IMR-90 (cell line): ENCODE measurements at regions not wholly inside any gene's neighbourhood (a gene's known extent, or its start where the extent isn't known, plus 50 kb on each side); places are given as distances from the start of the nearest gene placed in this dataset.

Experiments used
- CTCF ChIP-seq: conservative IDR thresholded peaks from 2 replicates; pipeline ENCODE4 v1.5.1; 2012; ENCODE audit warnings: mild to moderate bottlenecking, low read depth, low read length, improper control_type of control experiment
- NFE2L2 ChIP-seq: fragments of 150-350 bp; IDR thresholded peaks from 2 replicates; pipeline ENCODE4 v1.6.1; 2016; ENCODE audit warnings: low read depth, mild to moderate bottlenecking, low read length
- POLR2A ChIP-seq: IDR thresholded peaks from 2 replicates; pipeline ENCODE4 v1.6.1; 2012; ENCODE audit warnings: mild to moderate bottlenecking, low read depth, low read length
- TF ChIP-seq, protein P1 (sequence below): fragments of 150-350 bp; IDR thresholded peaks from 2 replicates; pipeline ENCODE4 v1.6.1; 2016; ENCODE audit warnings: low read depth, mild to moderate bottlenecking, low read length, moderate library complexity, borderline replicate concordance

DNA sequence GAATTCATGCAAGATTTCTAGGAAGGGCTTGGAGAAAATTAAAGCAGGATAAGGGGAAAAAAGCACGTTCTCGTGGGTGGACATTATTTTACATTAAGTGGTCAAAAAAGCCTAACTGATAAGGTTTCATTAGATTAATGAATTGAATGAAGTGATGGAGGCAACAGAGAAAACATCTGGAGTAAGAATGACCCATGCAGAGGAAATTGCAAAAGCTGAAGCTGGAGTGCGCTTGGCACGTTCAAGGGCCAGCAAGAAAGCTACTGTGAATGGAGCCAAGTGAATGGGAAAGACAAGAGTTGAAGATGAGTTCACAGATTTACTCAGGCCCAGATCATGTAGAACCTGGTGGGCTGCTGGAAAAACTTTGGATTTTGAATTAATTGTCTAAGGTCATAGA is 777.9 kb downstream of the DACH1 start:
- no peak for TF ChIP-seq CTCF
- no peak for TF ChIP-seq POLR2A
- no peak for TF ChIP-seq NFE2L2
- TF ChIP-seq, protein P1, sequence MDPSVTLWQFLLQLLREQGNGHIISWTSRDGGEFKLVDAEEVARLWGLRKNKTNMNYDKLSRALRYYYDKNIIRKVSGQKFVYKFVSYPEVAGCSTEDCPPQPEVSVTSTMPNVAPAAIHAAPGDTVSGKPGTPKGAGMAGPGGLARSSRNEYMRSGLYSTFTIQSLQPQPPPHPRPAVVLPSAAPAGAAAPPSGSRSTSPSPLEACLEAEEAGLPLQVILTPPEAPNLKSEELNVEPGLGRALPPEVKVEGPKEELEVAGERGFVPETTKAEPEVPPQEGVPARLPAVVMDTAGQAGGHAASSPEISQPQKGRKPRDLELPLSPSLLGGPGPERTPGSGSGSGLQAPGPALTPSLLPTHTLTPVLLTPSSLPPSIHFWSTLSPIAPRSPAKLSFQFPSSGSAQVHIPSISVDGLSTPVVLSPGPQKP = no peak
